OCI-LY1 (cell line): ENCODE measurements at regions not wholly inside any gene's neighbourhood (a gene's known extent, or its start where the extent isn't known, plus 50 kb on each side); places are given as distances from the start of the nearest gene placed in this dataset.

Experiments used
- H2AFZ ChIP-seq: fragments of 200-600 bp; sonication (generic), shearing (Covaris generic); 2 replicates; pipeline ENCODE4 v1.6.0; 2014; ENCODE audit warnings: antibody characterized with exemption, mild to moderate bottlenecking, low read length
- H3F3A ChIP-seq: fragments of 200-600 bp; sonication (generic), shearing (Covaris generic); 2 replicates; pipeline ENCODE4 v1.6.0; 2014; ENCODE audit warnings: mild to moderate bottlenecking, antibody characterized with exemption, low read length, moderate library complexity; ENCODE audit not compliant: insufficient read depth
- H3K27ac ChIP-seq: fragments of 200-600 bp; sonication (generic); 2 replicates; pipeline ENCODE4 v1.5.1; 2014; ENCODE audit warnings: low read length, mixed run types, mild to moderate bottlenecking, low read depth; ENCODE audit not compliant: poor library complexity, severe bottlenecking
- H3K27me3 ChIP-seq: fragments of 200-600 bp; sonication (generic); 2 replicates; pipeline ENCODE4 v1.6.0; 2014; ENCODE audit warnings: antibody characterized with exemption, mild to moderate bottlenecking, low read length, moderate library complexity; ENCODE audit not compliant: insufficient read depth
- H3K36me3 ChIP-seq: fragments of 200-600 bp; sonication (generic); 2 replicates; pipeline ENCODE4 v1.6.1; 2014; ENCODE audit warnings: mild to moderate bottlenecking, antibody characterized with exemption, low read length, moderate library complexity, mixed read lengths; ENCODE audit not compliant: insufficient read depth
- H3K4me1 ChIP-seq: fragments of 200-600 bp; sonication (generic); 2 replicates; pipeline ENCODE4 v1.5.1; 2014; ENCODE audit warnings: mild to moderate bottlenecking, low read length, moderate library complexity; ENCODE audit not compliant: insufficient read depth, severe bottlenecking
- H3K4me2 ChIP-seq: fragments of 200-600 bp; sonication (generic), shearing (Covaris generic); 2 replicates; pipeline ENCODE4 v1.6.1; 2014; ENCODE audit warnings: low read length
- H3K4me3 ChIP-seq: fragments of 200-600 bp; sonication (generic); 2 replicates; pipeline ENCODE4 v1.5.1; 2014; ENCODE audit warnings: low read length, low read depth, mild to moderate bottlenecking, mixed read lengths; ENCODE audit not compliant: poor library complexity, severe bottlenecking
- H3K79me2 ChIP-seq: fragments of 200-600 bp; shearing (Covaris generic); 2 replicates; pipeline ENCODE4 v1.6.1; 2016; ENCODE audit warnings: mixed run types, low read length, mixed read lengths; ENCODE audit not compliant: insufficient read depth
- H3K9ac ChIP-seq: fragments of 200-600 bp; sonication (generic), shearing (Covaris generic); 2 replicates; pipeline ENCODE4 v1.6.1; 2014; ENCODE audit warnings: mild to moderate bottlenecking, low read length, mixed read lengths
- H3K9me2 ChIP-seq: fragments of 200-600 bp; sonication (generic), shearing (Covaris generic); 2 replicates; pipeline ENCODE4 v1.6.1; 2014; ENCODE audit warnings: low read depth, mild to moderate bottlenecking, low read length, mixed read lengths
- H3K9me3 ChIP-seq: fragments of 200-600 bp; shearing (Covaris generic); 2 replicates; pipeline ENCODE4 v1.6.1; 2014; ENCODE audit warnings: low read length, mixed read lengths
- H4K20me1 ChIP-seq: fragments of 200-600 bp; sonication (generic), shearing (Covaris generic); 2 replicates; pipeline ENCODE4 v1.6.0; 2016; ENCODE audit warnings: mild to moderate bottlenecking, low read length; ENCODE audit not compliant: insufficient read depth
- EZH2 ChIP-seq: fragments of 200-600 bp; sonication (generic), shearing (Covaris generic); IDR thresholded peaks from 2 replicates; pipeline ENCODE4 v1.8.0; 2017; ENCODE audit warnings: borderline replicate concordance, mixed run types, mild to moderate bottlenecking, antibody characterized with exemption, low read length, moderate library complexity, mixed read lengths
- TF ChIP-seq, protein P1 (sequence below): fragments of 200-600 bp; sonication (generic), shearing (Covaris generic); IDR thresholded peaks from 2 replicates; pipeline ENCODE4 v1.5.1; 2017; ENCODE audit warnings: mild to moderate bottlenecking, antibody characterized with exemption, low read length, moderate library complexity, mixed read lengths

DNA sequence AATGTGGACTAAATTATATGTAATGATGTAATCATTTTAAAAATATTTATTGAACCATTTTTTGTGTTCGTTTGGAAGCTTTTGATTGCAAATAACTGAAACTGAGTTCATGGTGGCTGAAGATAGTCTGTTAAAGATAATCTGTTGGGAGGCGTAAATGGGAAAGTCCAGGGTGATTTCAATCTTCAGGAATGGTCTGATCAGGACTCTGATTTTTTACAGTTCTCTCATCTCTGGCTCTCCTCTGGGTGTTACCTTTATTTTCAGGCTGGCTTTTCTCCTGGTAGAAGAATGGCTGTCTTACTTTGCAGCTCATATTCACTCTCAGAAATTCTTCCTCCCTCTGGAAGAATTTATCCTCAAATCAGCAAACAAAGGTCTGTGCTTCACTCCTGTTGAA lies 199.0 kb upstream of the LEF1 start:
- Histone ChIP-seq H3K4me2 (no peak overlapping the region), H4K20me1 (no peaks in the 10 kb centered on the region), H3K4me1 (peaks cover 12% of the 10 kb centered on the region), H3K9me3 (no peaks in the 10 kb centered on the region), H2AFZ (no peak overlapping the region), H3K79me2 (no peaks in the 10 kb centered on the region), H3K27me3 (peaks cover 5% of the 10 kb centered on the region; the same call in 1 of the 2 replicates), H3K4me3 (no peak overlapping the region), H3F3A (no peaks in the 10 kb centered on the region), H3K9me2 (no peaks in the 10 kb centered on the region), H3K27ac (no peak overlapping the region), H3K9ac (no peak overlapping the region), H3K36me3 (no peaks in the 10 kb centered on the region)
- TF ChIP-seq, protein P1, sequence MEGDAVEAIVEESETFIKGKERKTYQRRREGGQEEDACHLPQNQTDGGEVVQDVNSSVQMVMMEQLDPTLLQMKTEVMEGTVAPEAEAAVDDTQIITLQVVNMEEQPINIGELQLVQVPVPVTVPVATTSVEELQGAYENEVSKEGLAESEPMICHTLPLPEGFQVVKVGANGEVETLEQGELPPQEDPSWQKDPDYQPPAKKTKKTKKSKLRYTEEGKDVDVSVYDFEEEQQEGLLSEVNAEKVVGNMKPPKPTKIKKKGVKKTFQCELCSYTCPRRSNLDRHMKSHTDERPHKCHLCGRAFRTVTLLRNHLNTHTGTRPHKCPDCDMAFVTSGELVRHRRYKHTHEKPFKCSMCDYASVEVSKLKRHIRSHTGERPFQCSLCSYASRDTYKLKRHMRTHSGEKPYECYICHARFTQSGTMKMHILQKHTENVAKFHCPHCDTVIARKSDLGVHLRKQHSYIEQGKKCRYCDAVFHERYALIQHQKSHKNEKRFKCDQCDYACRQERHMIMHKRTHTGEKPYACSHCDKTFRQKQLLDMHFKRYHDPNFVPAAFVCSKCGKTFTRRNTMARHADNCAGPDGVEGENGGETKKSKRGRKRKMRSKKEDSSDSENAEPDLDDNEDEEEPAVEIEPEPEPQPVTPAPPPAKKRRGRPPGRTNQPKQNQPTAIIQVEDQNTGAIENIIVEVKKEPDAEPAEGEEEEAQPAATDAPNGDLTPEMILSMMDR = no peak
- no peak for TF ChIP-seq EZH2

DNA sequence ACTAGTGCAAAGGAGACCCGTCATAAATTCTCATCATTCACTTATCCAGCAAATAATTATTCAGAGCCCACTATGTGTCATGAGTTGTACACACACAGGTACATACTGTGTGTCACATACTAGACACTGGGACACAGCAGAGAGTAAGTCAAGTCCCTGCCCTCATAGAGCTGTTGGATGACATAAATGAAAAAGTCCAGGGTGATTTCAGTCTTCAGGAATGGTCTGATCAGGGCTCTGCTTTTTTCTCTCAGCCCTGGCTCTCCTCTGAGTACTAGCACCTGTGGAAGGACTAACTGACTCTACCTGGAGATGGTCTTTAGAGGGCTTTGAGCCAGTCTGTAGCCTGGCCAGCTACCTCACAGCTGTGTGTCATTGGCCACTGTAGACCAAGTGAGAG lies 198.0 kb upstream of the LEF1 start:
- Histone ChIP-seq H3F3A (no peaks in the 10 kb centered on the region), H3K27me3 (peaks cover 5% of the 10 kb centered on the region; the same call in 1 of the 2 replicates), H3K9ac (no peak overlapping the region), H4K20me1 (no peaks in the 10 kb centered on the region), H3K4me1 (peaks cover 12% of the 10 kb centered on the region), H2AFZ (no peak overlapping the region), H3K27ac (no peak overlapping the region), H3K79me2 (no peaks in the 10 kb centered on the region), H3K4me3 (no peak overlapping the region), H3K9me2 (no peaks in the 10 kb centered on the region), H3K9me3 (no peaks in the 10 kb centered on the region), H3K4me2 (no peak overlapping the region), H3K36me3 (no peaks in the 10 kb centered on the region)
- no peak for TF ChIP-seq EZH2

DNA sequence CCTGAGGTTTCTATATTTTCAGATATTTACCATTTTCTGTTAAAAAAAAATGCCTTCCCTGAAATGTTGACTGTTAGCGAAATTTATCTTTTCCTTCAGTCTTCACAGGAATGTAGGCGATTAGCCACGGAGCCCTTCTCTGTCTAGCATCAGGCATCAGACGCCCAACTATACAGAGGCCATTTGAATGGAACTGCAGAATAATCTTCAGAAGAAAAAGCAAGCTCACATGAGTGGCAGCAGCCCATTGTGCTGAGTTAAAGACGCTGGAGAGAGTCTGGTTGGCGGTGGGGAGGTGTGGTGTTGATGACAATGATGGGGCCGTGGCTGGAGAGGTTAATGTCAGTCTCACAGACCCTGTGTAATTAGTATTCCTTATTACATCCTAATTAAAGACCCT lies 196.8 kb upstream of the LEF1 start:
- Histone ChIP-seq H3K4me2 (no peak overlapping the region), H3K36me3 (no peaks in the 10 kb centered on the region), H3F3A (no peaks in the 10 kb centered on the region), H4K20me1 (no peaks in the 10 kb centered on the region), H3K27ac (no peak overlapping the region), H3K4me3 (no peak overlapping the region), H3K27me3 (peaks cover 5% of the 10 kb centered on the region; the same call in 1 of the 2 replicates), H3K9me3 (no peaks in the 10 kb centered on the region), H3K9ac (no peak overlapping the region), H3K9me2 (no peaks in the 10 kb centered on the region), H3K4me1 (peaks cover 5% of the 10 kb centered on the region), H3K79me2 (no peaks in the 10 kb centered on the region), H2AFZ (no peak overlapping the region)
- TF ChIP-seq, protein P1 = no peak
- TF ChIP-seq EZH2 = no peak

GRCh38 chr4:108361886-108362285 lies 193.2 kb upstream of the LEF1 start:
- no peaks in the 10 kb centered on the region for H3K9me2 ChIP-seq
- no peaks in the 10 kb centered on the region for H4K20me1 ChIP-seq
- no peak overlapping the region for H3K9ac ChIP-seq
- TF ChIP-seq, protein P1 = no peak
- TF ChIP-seq EZH2 = no peak
- H3K4me2 ChIP-seq = no peak overlapping the region
- H3F3A ChIP-seq = no peaks in the 10 kb centered on the region
- H3K36me3 ChIP-seq = no peaks in the 10 kb centered on the region
- H2AFZ ChIP-seq = no peak overlapping the region
- H3K9me3 ChIP-seq = no peaks in the 10 kb centered on the region
- peaks cover 5% of the 10 kb centered on the region; the same call in 1 of the 2 replicates for H3K27me3 ChIP-seq
- H3K4me3 ChIP-seq = no peak overlapping the region
- H3K4me1 ChIP-seq = no peaks in the 10 kb centered on the region
- no peak overlapping the region for H3K27ac ChIP-seq
- H3K79me2 ChIP-seq = no peaks in the 10 kb centered on the region
